ENCODE measurements at regions not wholly inside any gene's neighbourhood (a gene's known extent, or its start where the extent isn't known, plus 50 kb on each side); places are given as distances from the start of the nearest gene placed in this dataset.

GRCh38 chr5:129821477-129822131, 73.7 kb downstream of the MINAR2 start:
- no peak for DNase-seq (ENCODE audit: low read depth, low spot score)
- Histone ChIP-seq H3K9me3 (ENCODE audit: control insufficient read depth, low read depth, low read length) (no peaks in the 10 kb centered on the region), H3K27ac (ENCODE audit: control insufficient read depth, insufficient read depth, low read length) (no peak overlapping the region), H3K36me3 (ENCODE audit: control insufficient read depth in 2 of 2, extremely low read depth in 1 of 2, insufficient read depth in 2 of 2, low read length in 2 of 2) (no peaks in the 10 kb centered on the region), H2AFZ (ENCODE audit: control insufficient read depth, low read length) (no peak overlapping the region), H3K9me1 (ENCODE audit: control insufficient read depth, extremely low read depth, insufficient read depth, low read length) (no peaks in the 10 kb centered on the region), H3K27me3 (ENCODE audit: control insufficient read depth, extremely low read depth, insufficient read depth, low read length) (no peaks in the 10 kb centered on the region), H4K20me1 (ENCODE audit: control insufficient read depth, extremely low read depth, insufficient read depth, low read length) (no peaks in the 10 kb centered on the region), H3K9ac (ENCODE audit: control insufficient read depth, extremely low read depth, insufficient read depth, low read length) (no peak overlapping the region), H3K4me3 (ENCODE audit: control insufficient read depth in 2 of 3, extremely low read depth in 1 of 3, insufficient read depth in 2 of 3, low read depth in 1 of 3, low read length in 3 of 3) (no peak overlapping the region), H3K4me1 (ENCODE audit: control insufficient read depth, extremely low read depth, insufficient read depth, low read length) (no peaks in the 10 kb centered on the region), H3K4me2 (ENCODE audit: control insufficient read depth, extremely low read depth, insufficient read depth, low read depth, low read length) (no peak overlapping the region), H3K79me2 (ENCODE audit: control insufficient read depth, insufficient read depth, low read length) (no peaks in the 10 kb centered on the region)
- no peak for FAIRE-seq
- dilution Hi-C loops (cut with MboI; ENCODE audit: extremely low pct_ligation_motif_present, low sequenced_read_pairs): no loop called here
- TF ChIP-seq, protein P1, sequence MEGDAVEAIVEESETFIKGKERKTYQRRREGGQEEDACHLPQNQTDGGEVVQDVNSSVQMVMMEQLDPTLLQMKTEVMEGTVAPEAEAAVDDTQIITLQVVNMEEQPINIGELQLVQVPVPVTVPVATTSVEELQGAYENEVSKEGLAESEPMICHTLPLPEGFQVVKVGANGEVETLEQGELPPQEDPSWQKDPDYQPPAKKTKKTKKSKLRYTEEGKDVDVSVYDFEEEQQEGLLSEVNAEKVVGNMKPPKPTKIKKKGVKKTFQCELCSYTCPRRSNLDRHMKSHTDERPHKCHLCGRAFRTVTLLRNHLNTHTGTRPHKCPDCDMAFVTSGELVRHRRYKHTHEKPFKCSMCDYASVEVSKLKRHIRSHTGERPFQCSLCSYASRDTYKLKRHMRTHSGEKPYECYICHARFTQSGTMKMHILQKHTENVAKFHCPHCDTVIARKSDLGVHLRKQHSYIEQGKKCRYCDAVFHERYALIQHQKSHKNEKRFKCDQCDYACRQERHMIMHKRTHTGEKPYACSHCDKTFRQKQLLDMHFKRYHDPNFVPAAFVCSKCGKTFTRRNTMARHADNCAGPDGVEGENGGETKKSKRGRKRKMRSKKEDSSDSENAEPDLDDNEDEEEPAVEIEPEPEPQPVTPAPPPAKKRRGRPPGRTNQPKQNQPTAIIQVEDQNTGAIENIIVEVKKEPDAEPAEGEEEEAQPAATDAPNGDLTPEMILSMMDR (optimal IDR thresholded peaks at IDR 0.05 in 1 of 3, IDR thresholded peaks at IDR 0.05 in 1 of 3, conservative IDR thresholded peaks at IDR 0.05 in 1 of 3; ENCODE audit: extremely low read depth in 1 of 3, insufficient read depth in 2 of 3, low read length in 3 of 3): no peak
- no peak for TF ChIP-seq EZH2 (IDR thresholded peaks at IDR 0.05; ENCODE audit: low read length)

- no peak overlapping the region for H3K4me2 ChIP-seq (ENCODE audit: control insufficient read depth, extremely low read depth, insufficient read depth, low read depth, low read length)
- FAIRE-seq (no peak), DNase-seq (ENCODE audit: low read depth, low spot score) (no peak)
- no peaks in the 10 kb centered on the region for H4K20me1 ChIP-seq (ENCODE audit: control insufficient read depth, extremely low read depth, insufficient read depth, low read length)
- H3K79me2 ChIP-seq (ENCODE audit: control insufficient read depth, insufficient read depth, low read length): no peaks in the 10 kb centered on the region
- H3K4me3 ChIP-seq (ENCODE audit: control insufficient read depth in 2 of 3, extremely low read depth in 1 of 3, insufficient read depth in 2 of 3, low read depth in 1 of 3, low read length in 3 of 3): no peak overlapping the region
- H3K36me3 ChIP-seq (ENCODE audit: control insufficient read depth in 2 of 2, extremely low read depth in 1 of 2, insufficient read depth in 2 of 2, low read length in 2 of 2): no peaks in the 10 kb centered on the region
- TF ChIP-seq, protein P1 (optimal IDR thresholded peaks at IDR 0.05 in 1 of 3, IDR thresholded peaks at IDR 0.05 in 1 of 3, conservative IDR thresholded peaks at IDR 0.05 in 1 of 3; ENCODE audit: extremely low read depth in 1 of 3, insufficient read depth in 2 of 3, low read length in 3 of 3): no peak
- no peak for TF ChIP-seq EZH2 (IDR thresholded peaks at IDR 0.05; ENCODE audit: low read length)
- dilution Hi-C loops (cut with MboI; ENCODE audit: extremely low pct_ligation_motif_present, low sequenced_read_pairs): no loop called here
- H2AFZ ChIP-seq (ENCODE audit: control insufficient read depth, low read length): no peak overlapping the region
- no peak overlapping the region for H3K27ac ChIP-seq (ENCODE audit: control insufficient read depth, insufficient read depth, low read length)
- no peak overlapping the region for H3K9ac ChIP-seq (ENCODE audit: control insufficient read depth, extremely low read depth, insufficient read depth, low read length)
- H3K4me1 ChIP-seq (ENCODE audit: control insufficient read depth, extremely low read depth, insufficient read depth, low read length): no peaks in the 10 kb centered on the region
- H3K9me1 ChIP-seq (ENCODE audit: control insufficient read depth, extremely low read depth, insufficient read depth, low read length): no peaks in the 10 kb centered on the region
- H3K27me3 ChIP-seq (ENCODE audit: control insufficient read depth, extremely low read depth, insufficient read depth, low read length): no peaks in the 10 kb centered on the region
- no peaks in the 10 kb centered on the region for H3K9me3 ChIP-seq (ENCODE audit: control insufficient read depth, low read depth, low read length)
Measured at GRCh38 chr5:129830288-129830687, 74.0 kb upstream of the CHSY3 start.
